Left colon (tissue), 2 donors: ENCODE measurements at regions not wholly inside any gene's neighbourhood (a gene's known extent, or its start where the extent isn't known, plus 50 kb on each side); places are given as distances from the start of the nearest gene placed in this dataset.

Experiments used
- ATAC-seq: fragments of 200-7000 bp; cut with Tn5 transposase; one replicate; pipeline ENCODE4 v1.9.1; 2020; ENCODE audit warnings: mild to moderate bottlenecking, moderate library complexity
- DNase-seq, 2 donors: peaks; one replicate each; pipeline ENCODE4 v3.0.0-alpha.2; 2020
- intact Hi-C, 2 donors: fragments of 100-400 bp; cut with DNase I in 1 of 2; cut with micrococcal nuclease in 1 of 2; formaldehyde crosslinking; loops; one replicate each; pipeline versions ENCODE4 v1.11.2 to v1.14.0; 2022; cut with DNase I, micrococcal nuclease
- donor health status: DM: no; HTN: no; CAD: no.
- donor health status: DM: yes; HTN: yes; CAD: no.

- no peak for DNase-seq
Measured at GRCh38 chr1:70899735-70900134, 147.9 kb downstream of the PTGER3 start.

GRCh38 chr1:70902211-70902610 lies 145.4 kb downstream of the PTGER3 start:
- intact Hi-C loops: no loop called here
- ATAC-seq: no peak
- DNase-seq: no peak

More at GRCh38 chr1:70899735-70900134, 147.9 kb downstream of the PTGER3 start:
- intact Hi-C loops: no loop called here
- no peak for ATAC-seq

- DNase-seq (no peak), ATAC-seq (no peak)
- intact Hi-C loops: no loop called here
Measured at GRCh38 chr1:70906800-70907199, 140.8 kb downstream of the PTGER3 start.

- no peak for ATAC-seq
- intact Hi-C loops: no loop called here
- DNase-seq: no peak
Measured at GRCh38 chr1:70907563-70908310, 139.9 kb downstream of the PTGER3 start.

GRCh38 chr1:70909262-70909822 lies 138.3 kb downstream of the PTGER3 start:
- DNase-seq (no peak), ATAC-seq (no peak)
- intact Hi-C loops: no loop called here

- DNase-seq: no peak
- ATAC-seq: no peak
- intact Hi-C loops: no loop called here
Measured at GRCh38 chr1:70910013-70910412, 137.6 kb downstream of the PTGER3 start.

- intact Hi-C loops: no loop called here
- ATAC-seq (no peak), DNase-seq (no peak)
Measured at GRCh38 chr1:70911861-70912260, 135.8 kb downstream of the PTGER3 start.

GRCh38 chr1:70914224-70914623 lies 133.4 kb downstream of the PTGER3 start:
- ATAC-seq (no peak), DNase-seq (no peak)
- intact Hi-C loops: no loop called here

GRCh38 chr1:70915258-70916033 lies 132.2 kb downstream of the PTGER3 start:
- intact Hi-C loops: no loop called here
- ATAC-seq (no peak), DNase-seq (no peak)

- intact Hi-C loops: no loop called here
- DNase-seq (no peak), ATAC-seq (no peak)
Measured at GRCh38 chr1:70916034-70916427, 131.6 kb downstream of the PTGER3 start.

GRCh38 chr1:70919706-70920323 lies 127.8 kb downstream of the PTGER3 start:
- ATAC-seq: no peak
- intact Hi-C loops: no loop called here
- DNase-seq: no peak
